ENCODE measurements at regions not wholly inside any gene's neighbourhood (a gene's known extent, or its start where the extent isn't known, plus 50 kb on each side); places are given as distances from the start of the nearest gene placed in this dataset.

- TF ChIP-seq CBX5 (IDR thresholded peaks at IDR 0.05; ENCODE audit: low read depth, low read length) (no peak), RXRA (IDR thresholded peaks at IDR 0.05; ENCODE audit: insufficient read depth, low read depth, low read length) (no peak)
Measured at GRCh38 chr3:95673215-95673614, 1141.2 kb upstream of the EPHA6 start (continued).

All from H1 (cell line).